MM.1S (cell line): ENCODE measurements at regions not wholly inside any gene's neighbourhood (a gene's known extent, or its start where the extent isn't known, plus 50 kb on each side); places are given as distances from the start of the nearest gene placed in this dataset.

Experiments
- DNase-seq: peaks from one replicate; pipeline ENCODE4 v3.0.0-alpha.2; 2015
- H2AFZ ChIP-seq: fragments of 300-600 bp; sonication (generic); 2 replicates; pipeline ENCODE4 v1.6.0; 2016; ENCODE audit warnings: antibody characterized with exemption, low read length
- H3F3A ChIP-seq: fragments of 300-600 bp; sonication (generic); 2 replicates; pipeline ENCODE4 v1.6.1; 2016; ENCODE audit warnings: mild to moderate bottlenecking, antibody characterized with exemption, low read length, moderate library complexity, mixed read lengths; ENCODE audit not compliant: insufficient read depth
- H3K27ac ChIP-seq: fragments of 300-600 bp; sonication (generic); 2 replicates; pipeline ENCODE4 v1.5.1; 2016; ENCODE audit warnings: mild to moderate bottlenecking, low read length
- H3K27me3 ChIP-seq: fragments of 300-600 bp; sonication (generic); replicated peaks from 2 replicates; pipeline ENCODE4 v1.6.0; 2016; ENCODE audit warnings: low read length; ENCODE audit not compliant: insufficient read depth
- H3K36me3 ChIP-seq: fragments of 300-600 bp; sonication (generic); replicated peaks from 2 replicates; pipeline ENCODE4 v1.6.1; 2016; ENCODE audit warnings: mild to moderate bottlenecking, low read length, mixed read lengths; ENCODE audit not compliant: insufficient read depth
- H3K4me1 ChIP-seq: fragments of 300-600 bp; sonication (generic); 2 replicates; pipeline ENCODE4 v1.6.1; 2016; ENCODE audit warnings: low read length, mixed read lengths
- H3K4me2 ChIP-seq: fragments of 300-600 bp; sonication (generic); 2 replicates; pipeline ENCODE4 v1.6.0; 2016; ENCODE audit warnings: low read depth, low read length
- H3K4me3 ChIP-seq: fragments of 300-600 bp; sonication (generic); 2 replicates; pipeline ENCODE4 v1.5.1; 2016; ENCODE audit warnings: low read length, mixed read lengths
- H3K79me2 ChIP-seq: fragments of 300-600 bp; sonication (generic); 2 replicates; pipeline ENCODE4 v1.6.1; 2016; ENCODE audit warnings: mixed run types, low read length, mixed read lengths
- H3K9ac ChIP-seq: fragments of 300-600 bp; sonication (generic); 2 replicates; pipeline ENCODE4 v1.6.1; 2016; ENCODE audit warnings: low read length, mixed read lengths
- H3K9me2 ChIP-seq: fragments of 300-600 bp; sonication (generic); replicated peaks from 2 replicates; pipeline ENCODE4 v1.6.1; 2016; ENCODE audit warnings: mild to moderate bottlenecking, low read length, mixed read lengths; ENCODE audit not compliant: insufficient read depth
- H3K9me3 ChIP-seq: fragments of 300-600 bp; sonication (generic); replicated peaks from 2 replicates; pipeline ENCODE4 v1.6.1; 2016; ENCODE audit warnings: mild to moderate bottlenecking, low read length, mixed read lengths; ENCODE audit not compliant: insufficient read depth
- H4K20me1 ChIP-seq: fragments of 300-600 bp; sonication (generic); 2 replicates; pipeline ENCODE4 v1.6.1; 2016; ENCODE audit warnings: mild to moderate bottlenecking, low read length, moderate library complexity, mixed read lengths; ENCODE audit not compliant: insufficient read depth
- EZH2 ChIP-seq: fragments of 300-600 bp; sonication (generic); optimal IDR thresholded peaks from 2 replicates; pipeline ENCODE3; 2017; ENCODE audit warnings: low read depth, mild to moderate bottlenecking, antibody characterized with exemption, low read length, mixed read lengths
- EZH2phosphoT487 ChIP-seq: fragments of 300-600 bp; sonication (generic); IDR thresholded peaks from 2 replicates; pipeline ENCODE4 v1.6.1; 2018; ENCODE audit warnings: antibody characterized with exemption, low read length
- TF ChIP-seq, protein P1 (sequence below): fragments of 300-600 bp; sonication (generic); IDR thresholded peaks from 2 replicates; pipeline ENCODE4 v1.5.1; 2016; ENCODE audit warnings: antibody characterized with exemption, low read length, mixed read lengths

DNA sequence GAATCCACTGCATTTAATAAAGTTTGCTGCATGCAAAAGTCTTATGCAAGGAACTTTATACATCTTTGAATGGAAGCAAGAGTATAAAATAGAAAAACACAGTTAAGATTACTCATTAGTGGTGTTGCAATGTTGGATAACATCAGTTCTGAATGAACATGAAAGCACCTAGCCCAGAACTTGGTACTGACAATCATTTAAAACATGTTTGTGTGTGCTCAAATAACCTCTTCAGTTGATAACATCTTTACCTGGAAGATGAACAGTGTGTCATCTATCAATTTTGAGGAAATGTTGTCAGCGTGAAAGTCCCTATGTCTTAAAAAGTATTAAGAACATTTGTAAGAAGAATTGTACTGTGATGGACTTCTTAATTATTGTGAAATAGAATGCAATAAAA, 370.4 kb upstream of the GRAMD2B start:
- Histone ChIP-seq H3K4me2 (no peak overlapping the region), H3F3A (no peaks in the 10 kb centered on the region), H3K27me3 (no peaks in the 10 kb centered on the region), H3K4me3 (no peak overlapping the region), H3K27ac (no peak overlapping the region), H3K9me2 (no peaks in the 10 kb centered on the region), H2AFZ (no peak overlapping the region), H3K9ac (no peak overlapping the region), H3K79me2 (no peaks in the 10 kb centered on the region), H3K36me3 (no peaks in the 10 kb centered on the region), H4K20me1 (no peaks in the 10 kb centered on the region), H3K4me1 (no peaks in the 10 kb centered on the region), H3K9me3 (no peaks in the 10 kb centered on the region)
- TF ChIP-seq, protein P1, sequence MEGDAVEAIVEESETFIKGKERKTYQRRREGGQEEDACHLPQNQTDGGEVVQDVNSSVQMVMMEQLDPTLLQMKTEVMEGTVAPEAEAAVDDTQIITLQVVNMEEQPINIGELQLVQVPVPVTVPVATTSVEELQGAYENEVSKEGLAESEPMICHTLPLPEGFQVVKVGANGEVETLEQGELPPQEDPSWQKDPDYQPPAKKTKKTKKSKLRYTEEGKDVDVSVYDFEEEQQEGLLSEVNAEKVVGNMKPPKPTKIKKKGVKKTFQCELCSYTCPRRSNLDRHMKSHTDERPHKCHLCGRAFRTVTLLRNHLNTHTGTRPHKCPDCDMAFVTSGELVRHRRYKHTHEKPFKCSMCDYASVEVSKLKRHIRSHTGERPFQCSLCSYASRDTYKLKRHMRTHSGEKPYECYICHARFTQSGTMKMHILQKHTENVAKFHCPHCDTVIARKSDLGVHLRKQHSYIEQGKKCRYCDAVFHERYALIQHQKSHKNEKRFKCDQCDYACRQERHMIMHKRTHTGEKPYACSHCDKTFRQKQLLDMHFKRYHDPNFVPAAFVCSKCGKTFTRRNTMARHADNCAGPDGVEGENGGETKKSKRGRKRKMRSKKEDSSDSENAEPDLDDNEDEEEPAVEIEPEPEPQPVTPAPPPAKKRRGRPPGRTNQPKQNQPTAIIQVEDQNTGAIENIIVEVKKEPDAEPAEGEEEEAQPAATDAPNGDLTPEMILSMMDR: no peak
- no peak for TF ChIP-seq EZH2
- no peak for TF ChIP-seq EZH2phosphoT487
- DNase-seq: no peak

DNA sequence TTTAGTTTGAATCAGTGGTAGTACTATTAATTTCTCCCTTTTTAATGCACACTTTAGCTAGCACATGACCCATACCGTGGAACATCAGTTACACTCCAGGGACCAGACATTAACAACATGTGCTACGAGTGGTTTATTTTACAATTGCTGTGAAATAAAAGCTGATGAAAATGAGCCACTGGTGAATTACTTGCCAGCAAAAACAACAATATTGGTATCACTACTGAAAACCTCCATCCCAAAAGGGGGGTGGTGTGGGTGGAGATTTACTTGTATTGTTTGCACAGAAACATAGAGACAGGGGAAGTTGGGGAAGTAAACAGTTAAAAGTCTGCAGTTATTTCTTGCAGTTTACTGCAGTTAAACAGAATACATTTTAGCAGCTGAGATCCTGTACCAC, 369.6 kb upstream of the GRAMD2B start:
- no peaks in the 10 kb centered on the region for H3K79me2 ChIP-seq
- H3K27ac ChIP-seq: no peak overlapping the region
- no peak for DNase-seq
- no peaks in the 10 kb centered on the region for H3K9me2 ChIP-seq
- H3K4me3 ChIP-seq: no peak overlapping the region
- no peaks in the 10 kb centered on the region for H3K9me3 ChIP-seq
- TF ChIP-seq EZH2phosphoT487 (no peak), EZH2 (no peak)
- TF ChIP-seq, protein P1: no peak
- H4K20me1 ChIP-seq: no peaks in the 10 kb centered on the region
- no peaks in the 10 kb centered on the region for H3F3A ChIP-seq
- no peak overlapping the region for H3K4me2 ChIP-seq
- H3K4me1 ChIP-seq: no peaks in the 10 kb centered on the region
- H2AFZ ChIP-seq: no peak overlapping the region
- H3K9ac ChIP-seq: no peak overlapping the region
- H3K27me3 ChIP-seq: no peaks in the 10 kb centered on the region
- H3K36me3 ChIP-seq: no peaks in the 10 kb centered on the region

DNA sequence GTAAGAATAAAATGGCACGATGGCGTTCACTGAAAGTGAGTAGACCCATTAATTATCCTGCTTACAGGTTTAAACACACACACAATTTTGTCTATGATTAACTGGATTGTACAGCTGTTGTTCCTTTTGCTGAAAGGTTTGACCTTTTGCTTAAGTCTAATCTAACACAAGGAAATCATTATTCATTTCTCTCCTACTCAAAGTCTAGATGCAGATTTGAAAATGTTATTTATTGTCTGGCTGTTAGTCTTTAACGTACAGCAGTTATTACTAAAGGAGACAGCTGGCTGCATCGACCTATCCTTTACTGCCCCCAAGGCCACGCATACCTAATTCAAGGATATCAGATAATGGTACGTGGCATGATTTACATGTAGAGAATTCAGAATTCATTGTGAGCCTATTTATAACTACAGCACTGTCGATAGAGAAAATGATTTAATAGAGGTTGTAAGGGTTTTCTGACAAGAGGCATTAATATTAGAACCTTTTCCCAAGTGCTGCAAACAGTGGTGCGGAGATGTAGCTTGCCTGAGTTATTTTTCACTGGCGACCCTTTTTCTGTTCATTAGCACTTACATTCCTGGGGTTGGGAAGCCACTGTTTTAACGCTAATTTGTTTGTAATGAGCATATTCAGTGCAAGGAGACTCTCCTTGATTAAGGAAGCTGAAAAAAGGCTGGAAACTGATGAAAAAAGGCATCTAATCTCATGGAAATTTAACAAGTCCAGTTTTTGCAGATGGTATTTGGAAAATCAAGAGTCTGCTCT, 368.4 kb upstream of the GRAMD2B start:
- no peak overlapping the region for H3K27ac ChIP-seq
- H3F3A ChIP-seq: no peaks in the 10 kb centered on the region
- H3K4me3 ChIP-seq: no peak overlapping the region
- TF ChIP-seq, protein P1: no peak
- no peak for TF ChIP-seq EZH2
- no peak for TF ChIP-seq EZH2phosphoT487
- no peak for DNase-seq
- no peaks in the 10 kb centered on the region for H4K20me1 ChIP-seq
- H3K4me1 ChIP-seq: no peaks in the 10 kb centered on the region
- no peaks in the 10 kb centered on the region for H3K9me2 ChIP-seq
- H3K9ac ChIP-seq: no peak overlapping the region
- H3K79me2 ChIP-seq: no peaks in the 10 kb centered on the region
- H3K9me3 ChIP-seq: no peaks in the 10 kb centered on the region
- H3K4me2 ChIP-seq: no peak overlapping the region
- no peaks in the 10 kb centered on the region for H3K27me3 ChIP-seq
- H3K36me3 ChIP-seq: no peaks in the 10 kb centered on the region
- no peak overlapping the region for H2AFZ ChIP-seq
